ENCODE measurements at regions not wholly inside any gene's neighbourhood (a gene's known extent, or its start where the extent isn't known, plus 50 kb on each side); places are given as distances from the start of the nearest gene placed in this dataset.

DNA sequence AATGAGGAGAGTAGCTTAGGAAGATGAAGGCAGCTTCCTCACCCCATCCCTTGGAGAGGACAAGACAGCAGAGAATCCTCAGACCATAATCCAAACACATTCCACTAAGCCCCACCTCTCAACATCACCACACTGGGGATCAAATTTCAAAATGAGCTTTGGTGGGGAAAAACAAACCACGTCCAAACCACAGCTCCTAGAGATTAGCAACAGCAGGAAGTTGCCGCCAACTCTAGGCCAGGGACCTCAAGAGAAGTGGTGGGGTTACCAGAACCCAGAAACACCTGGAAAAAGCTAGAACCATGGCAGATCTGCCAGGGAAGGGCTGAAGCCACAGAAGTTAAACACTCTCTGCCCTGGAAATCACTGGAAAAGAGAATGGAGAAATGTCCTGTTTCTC is 571.6 kb downstream of the HS3ST4 start:
- Histone ChIP-seq H3K27ac (ENCODE audit: low read depth, low read length) (no peak overlapping the region), H3K27me3 (ENCODE audit: insufficient read depth, low read length, poor library complexity, severe bottlenecking) (no peaks in the 10 kb centered on the region), H3K9me3 (ENCODE audit: low read length) (no peaks in the 10 kb centered on the region), H3K4me3 (ENCODE audit: low read length) (no peak overlapping the region), H3K4me1 (ENCODE audit: insufficient read depth, low read length) (no peaks in the 10 kb centered on the region), H3K36me3 (ENCODE audit: insufficient read depth, low read length) (no peaks in the 10 kb centered on the region)
- no peak for DNase-seq
- Mint-ChIP-seq H3K4me3 (peak overlapping the region in 1 of 7 donors; percentile 13), H3K9me3 (peaks cover 0 to 2% (median 0%) of the 10 kb centered on the region in 5 donors), H3K4me1 (peaks cover 2 to 6% (median 3%) of the 10 kb centered on the region in 3 donors), H3K27ac (no peak overlapping the region), H3K27me3 (no peaks in the 10 kb centered on the region), H3K36me3 (peaks cover 0 to 8% (median 0%) of the 10 kb centered on the region in 3 donors)
- ChIA-PET POLR2A (no interaction called here), CTCF (no interaction called here)

DNA sequence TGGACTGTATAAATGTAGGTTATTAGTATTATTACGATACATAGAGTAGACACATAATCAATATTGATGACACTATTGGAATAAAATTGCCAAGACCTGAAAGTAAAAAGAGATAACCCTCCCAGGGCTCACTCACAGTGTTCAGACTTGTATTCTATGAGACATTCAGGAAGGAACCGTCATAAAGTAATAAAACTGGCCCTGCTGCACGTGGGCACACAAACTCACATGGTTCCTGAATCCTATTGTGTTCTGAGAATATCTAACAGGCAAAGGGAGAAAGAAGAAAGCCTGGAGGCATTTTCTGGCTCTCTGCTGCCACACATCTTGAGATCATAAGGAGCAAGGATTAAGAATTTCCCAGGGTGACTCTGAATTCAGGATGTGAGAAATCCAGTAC is 575.9 kb downstream of the HS3ST4 start:
- H3K9me3 ChIP-seq (ENCODE audit: low read length) = no peaks in the 10 kb centered on the region

DNA sequence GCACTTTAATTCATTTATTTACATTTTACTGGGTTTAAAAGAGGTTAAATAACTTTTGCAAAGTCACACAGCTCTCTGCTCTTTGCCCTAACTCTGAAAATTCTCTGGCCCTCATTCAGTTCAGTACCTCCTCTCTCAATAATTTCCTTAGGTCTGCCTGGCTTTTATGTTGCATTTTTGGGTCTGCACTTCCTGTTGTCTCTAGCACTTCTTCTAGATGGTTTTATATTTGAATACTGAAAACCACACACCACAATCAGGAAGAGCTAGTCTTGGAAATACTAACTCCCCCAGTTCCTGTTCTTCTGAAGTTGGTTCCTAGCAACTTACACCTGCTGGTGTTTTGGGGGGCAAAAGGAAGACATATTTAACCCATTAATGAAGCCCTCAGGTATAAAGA is 577.9 kb downstream of the HS3ST4 start:
- peak overlapping the region in 2 of 8 donors; percentile 8 to 93 for H3K27ac Mint-ChIP-seq
- H3K27me3 Mint-ChIP-seq = no peaks in the 10 kb centered on the region
- Histone ChIP-seq H3K36me3 (ENCODE audit: insufficient read depth, low read length) (no peaks in the 10 kb centered on the region), H3K9me3 (ENCODE audit: low read length) (no peaks in the 10 kb centered on the region), H3K27me3 (ENCODE audit: insufficient read depth, low read length, poor library complexity, severe bottlenecking) (no peaks in the 10 kb centered on the region), H3K27ac (ENCODE audit: low read depth, low read length) (no peak overlapping the region), H3K4me1 (ENCODE audit: insufficient read depth, low read length) (peaks cover 4% of the 10 kb centered on the region), H3K4me3 (ENCODE audit: low read length) (no peak overlapping the region)
- peaks cover 0 to 2% (median 0%) of the 10 kb centered on the region in 5 donors for H3K9me3 Mint-ChIP-seq
- peak overlapping the region in 2 of 7 donors; percentile 1 to 16 for H3K4me3 Mint-ChIP-seq
- peaks cover 12 to 22% (median 18%) of the 10 kb centered on the region in 3 donors for H3K4me1 Mint-ChIP-seq
- ChIA-PET CTCF (no interaction called here), POLR2A (no interaction called here)
- H3K36me3 Mint-ChIP-seq = peaks cover 0 to 7% (median 0%) of the 10 kb centered on the region in 3 donors
- peak in 1 of 5 donors; percentile 8 for DNase-seq

More for the DNA sequence above, 575.9 kb downstream of the HS3ST4 start:
- peaks cover 12 to 22% (median 18%) of the 10 kb centered on the region in 3 donors for H3K4me1 Mint-ChIP-seq
- H3K27me3 Mint-ChIP-seq = no peaks in the 10 kb centered on the region
- Histone ChIP-seq H3K36me3 (ENCODE audit: insufficient read depth, low read length) (no peaks in the 10 kb centered on the region), H3K4me1 (ENCODE audit: insufficient read depth, low read length) (peaks cover 4% of the 10 kb centered on the region), H3K4me3 (ENCODE audit: low read length) (no peak overlapping the region), H3K27ac (ENCODE audit: low read depth, low read length) (no peak overlapping the region), H3K27me3 (ENCODE audit: insufficient read depth, low read length, poor library complexity, severe bottlenecking) (no peaks in the 10 kb centered on the region)
- no peak overlapping the region for H3K4me3 Mint-ChIP-seq
- CTCF ChIA-PET = no interaction called here
- DNase-seq = no peak
- H3K27ac Mint-ChIP-seq = no peak overlapping the region
- POLR2A ChIA-PET = no interaction called here
- H3K36me3 Mint-ChIP-seq = peaks cover 0 to 8% (median 0%) of the 10 kb centered on the region in 3 donors
- H3K9me3 Mint-ChIP-seq = peaks cover 0 to 2% (median 0%) of the 10 kb centered on the region in 5 donors

DNA sequence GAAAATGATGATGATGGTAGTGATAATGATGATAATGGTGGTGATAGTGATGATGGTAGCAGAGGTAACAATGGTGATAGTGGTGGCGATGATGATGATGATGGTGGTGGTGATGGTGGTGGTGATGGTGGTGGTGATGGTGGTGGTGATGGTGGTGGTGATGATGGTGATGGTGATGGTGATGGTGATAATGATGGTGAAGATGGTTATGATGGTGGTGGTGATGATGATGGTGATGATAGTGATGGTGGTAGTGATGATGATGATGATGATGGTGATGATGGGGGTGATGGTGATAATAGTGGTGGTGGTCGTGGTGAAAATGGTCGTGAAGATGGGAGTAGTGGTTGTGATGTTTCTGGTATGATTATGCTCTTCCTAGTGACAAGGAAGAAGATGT is 581.8 kb downstream of the HS3ST4 start:
- H3K27ac ChIP-seq (ENCODE audit: low read depth, low read length) = no peak overlapping the region
- H3K4me1 ChIP-seq (ENCODE audit: insufficient read depth, low read length) = peaks cover 4% of the 10 kb centered on the region
- no peak overlapping the region for H3K27ac Mint-ChIP-seq
- no peak overlapping the region for H3K4me3 ChIP-seq (ENCODE audit: low read length)
- no peaks in the 10 kb centered on the region for H3K27me3 Mint-ChIP-seq
- peaks cover 0 to 8% (median 0%) of the 10 kb centered on the region in 5 donors for H3K9me3 Mint-ChIP-seq
- H3K4me3 Mint-ChIP-seq = no peak overlapping the region
- no peaks in the 10 kb centered on the region for H3K36me3 Mint-ChIP-seq
- DNase-seq = no peak
- ChIA-PET POLR2A (no interaction called here), CTCF (no interaction called here)
- peaks cover 12 to 22% (median 18%) of the 10 kb centered on the region in 3 donors for H3K4me1 Mint-ChIP-seq
- no peaks in the 10 kb centered on the region for H3K9me3 ChIP-seq (ENCODE audit: low read length)
- H3K36me3 ChIP-seq (ENCODE audit: insufficient read depth, low read length) = no peaks in the 10 kb centered on the region
- no peaks in the 10 kb centered on the region for H3K27me3 ChIP-seq (ENCODE audit: insufficient read depth, low read length, poor library complexity, severe bottlenecking)

DNA sequence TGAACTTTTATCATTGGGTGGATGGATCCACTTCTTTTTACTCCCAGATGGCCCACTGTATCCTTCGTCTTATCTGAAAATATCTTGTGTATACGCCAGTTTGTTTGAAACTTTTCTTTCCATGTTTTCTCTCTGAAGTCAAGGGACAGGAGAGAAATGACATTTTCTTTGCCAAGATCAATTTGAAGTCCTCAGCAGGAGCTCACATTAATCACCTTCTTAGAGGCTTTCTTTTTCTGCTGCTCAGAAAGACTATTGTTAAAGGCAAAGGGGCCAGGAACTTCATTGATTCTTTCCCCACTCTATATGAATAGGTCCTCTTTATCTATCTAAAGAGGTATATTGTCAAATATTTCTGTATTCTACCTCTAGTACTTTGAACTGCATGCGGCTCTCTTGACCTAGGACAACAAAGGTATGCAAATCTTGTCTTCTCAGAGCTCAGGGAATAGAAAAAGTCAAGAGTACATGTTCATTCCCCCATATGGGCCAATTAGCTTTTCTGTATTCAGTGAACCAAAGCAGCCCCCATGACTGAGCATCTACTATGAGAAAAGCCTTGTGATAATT is 583.3 kb downstream of the HS3ST4 start:
- H3K4me1 Mint-ChIP-seq = peaks cover 3 to 9% (median 8%) of the 10 kb centered on the region in 3 donors
- ChIA-PET POLR2A (no interaction called here), CTCF (no interaction called here)
- H3K27ac Mint-ChIP-seq = no peak overlapping the region
- Histone ChIP-seq H3K9me3 (ENCODE audit: low read length) (no peaks in the 10 kb centered on the region), H3K4me3 (ENCODE audit: low read length) (no peak overlapping the region), H3K36me3 (ENCODE audit: insufficient read depth, low read length) (no peaks in the 10 kb centered on the region), H3K4me1 (ENCODE audit: insufficient read depth, low read length) (no peaks in the 10 kb centered on the region), H3K27ac (ENCODE audit: low read depth, low read length) (no peak overlapping the region), H3K27me3 (ENCODE audit: insufficient read depth, low read length, poor library complexity, severe bottlenecking) (no peaks in the 10 kb centered on the region)
- no peak for DNase-seq
- H3K36me3 Mint-ChIP-seq = no peaks in the 10 kb centered on the region
- H3K4me3 Mint-ChIP-seq = no peak overlapping the region
- peaks cover 0 to 9% (median 0%) of the 10 kb centered on the region in 5 donors for H3K9me3 Mint-ChIP-seq
- H3K27me3 Mint-ChIP-seq = no peaks in the 10 kb centered on the region

DNA sequence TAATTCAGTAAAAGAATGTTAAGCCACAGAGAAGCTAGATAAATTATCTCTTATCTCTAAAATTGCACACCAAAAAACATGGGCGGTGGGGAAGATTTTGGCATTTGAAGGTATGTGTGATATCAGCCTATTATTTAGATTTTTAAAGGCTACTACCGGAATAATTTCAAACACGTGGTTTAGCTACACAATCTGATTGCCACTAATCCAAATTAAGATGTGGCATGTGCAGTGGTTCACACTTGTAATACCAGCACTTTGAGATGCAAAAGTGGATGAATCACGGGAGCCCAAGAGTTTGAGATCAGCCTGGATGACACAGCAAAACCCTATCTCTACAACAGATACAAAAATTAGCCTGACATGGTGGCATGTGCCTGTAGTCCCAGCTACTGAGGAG is 584.5 kb downstream of the HS3ST4 start:
- POLR2A ChIA-PET = no interaction called here
- CTCF ChIA-PET = no interaction called here
- H3K4me3 ChIP-seq (ENCODE audit: low read length) = no peak overlapping the region
- no peak for DNase-seq
- H3K27ac ChIP-seq (ENCODE audit: low read depth, low read length) = no peak overlapping the region
- no peaks in the 10 kb centered on the region for H3K27me3 ChIP-seq (ENCODE audit: insufficient read depth, low read length, poor library complexity, severe bottlenecking)
- no peak overlapping the region for H3K27ac Mint-ChIP-seq
- peaks cover 0 to 9% (median 0%) of the 10 kb centered on the region in 5 donors for H3K9me3 Mint-ChIP-seq
- no peaks in the 10 kb centered on the region for H3K36me3 Mint-ChIP-seq
- H3K36me3 ChIP-seq (ENCODE audit: insufficient read depth, low read length) = no peaks in the 10 kb centered on the region
- H3K4me1 ChIP-seq (ENCODE audit: insufficient read depth, low read length) = no peaks in the 10 kb centered on the region
- no peak overlapping the region for H3K4me3 Mint-ChIP-seq
- no peaks in the 10 kb centered on the region for H3K9me3 ChIP-seq (ENCODE audit: low read length)
- peaks cover 0 to under 1% (median 0%) of the 10 kb centered on the region in 3 donors for H3K4me1 Mint-ChIP-seq
- peaks cover 0 to 3% of the 10 kb centered on the region in 2 donors for H3K27me3 Mint-ChIP-seq

DNA sequence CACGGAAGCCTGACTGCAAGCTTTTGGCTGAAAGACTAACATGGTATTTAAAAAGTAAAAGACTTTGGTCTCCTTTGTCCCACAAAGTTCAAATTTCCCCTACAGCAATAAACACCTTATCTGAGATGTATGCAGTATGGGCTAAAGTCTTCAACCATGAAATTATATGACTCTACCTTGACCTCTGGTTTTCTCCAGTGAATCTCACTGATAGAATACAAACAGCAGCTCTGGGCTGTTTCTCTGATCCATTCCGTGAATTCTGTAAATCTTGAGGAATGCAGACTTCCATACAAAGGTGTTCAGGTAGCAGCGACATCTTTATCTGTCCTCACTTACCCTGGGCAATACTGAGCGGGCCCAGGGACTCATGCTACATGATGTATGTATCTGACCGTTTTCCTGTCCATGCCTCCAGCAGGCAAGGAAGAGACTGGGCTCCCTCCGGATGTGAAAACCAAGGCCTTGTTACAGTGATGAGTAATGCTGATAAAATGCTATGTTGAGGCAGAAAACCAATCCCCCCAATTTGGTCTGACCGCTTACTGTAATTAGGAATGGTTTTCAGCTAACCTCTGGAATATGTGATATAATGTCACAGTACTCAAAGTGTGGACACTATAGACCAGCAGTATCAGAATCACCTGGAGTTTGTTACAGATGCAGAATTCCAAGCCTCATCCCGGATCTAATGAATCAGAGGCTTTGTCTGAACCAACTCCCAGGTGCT is 589.8 kb downstream of the HS3ST4 start:
- ChIA-PET CTCF (no interaction called here), POLR2A (no interaction called here)
- H3K27ac Mint-ChIP-seq = no peak overlapping the region
- H3K36me3 Mint-ChIP-seq = no peaks in the 10 kb centered on the region
- no peaks in the 10 kb centered on the region for H3K4me1 Mint-ChIP-seq
- no peaks in the 10 kb centered on the region for H3K4me1 ChIP-seq (ENCODE audit: insufficient read depth, low read length)
- H3K4me3 Mint-ChIP-seq = no peak overlapping the region
- DNase-seq = no peak
- no peaks in the 10 kb centered on the region for H3K9me3 ChIP-seq (ENCODE audit: low read length)
- no peaks in the 10 kb centered on the region for H3K27me3 ChIP-seq (ENCODE audit: insufficient read depth, low read length, poor library complexity, severe bottlenecking)
- H3K4me3 ChIP-seq (ENCODE audit: low read length) = no peak overlapping the region
- no peak overlapping the region for H3K27ac ChIP-seq (ENCODE audit: low read depth, low read length)
- H3K9me3 Mint-ChIP-seq = peaks cover 0 to 9% (median 3%) of the 10 kb centered on the region in 5 donors
- no peaks in the 10 kb centered on the region for H3K36me3 ChIP-seq (ENCODE audit: insufficient read depth, low read length)
- H3K27me3 Mint-ChIP-seq = peaks cover 0 to 3% of the 10 kb centered on the region in 2 donors

DNA sequence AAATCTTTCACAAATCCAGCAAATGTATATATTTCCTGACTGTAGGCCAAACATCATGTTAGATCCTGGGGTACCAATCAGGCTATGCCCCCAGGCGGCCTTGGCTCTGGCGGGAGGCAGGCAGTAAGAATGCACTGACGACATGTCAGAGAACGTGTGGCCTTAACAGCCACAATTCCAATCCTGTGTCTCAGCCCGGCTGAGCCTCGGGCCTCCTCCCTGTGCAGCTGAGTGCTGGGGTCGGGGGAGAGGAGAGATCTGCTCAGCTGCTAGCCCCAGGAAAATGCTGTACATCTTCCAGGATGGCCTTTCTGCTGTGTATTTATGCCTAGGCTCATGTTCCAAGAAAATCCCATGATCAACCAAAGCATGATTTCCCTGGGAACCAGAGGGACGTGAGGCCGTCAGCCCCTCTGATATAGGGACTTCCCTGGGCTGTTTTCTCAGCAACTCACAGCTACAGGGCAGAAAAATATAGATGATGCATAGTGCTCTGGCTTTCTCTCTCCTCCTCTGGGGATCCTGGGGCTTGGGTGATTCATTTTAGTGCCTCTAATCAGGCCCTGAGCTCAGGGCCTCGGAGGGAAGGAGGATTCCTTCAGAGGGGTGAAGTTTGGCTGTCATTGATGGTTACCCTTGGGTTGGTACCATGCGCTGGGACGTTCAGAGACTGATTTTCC is 604.0 kb downstream of the HS3ST4 start:
- no peaks in the 10 kb centered on the region for H3K4me1 ChIP-seq (ENCODE audit: insufficient read depth, low read length)
- no peaks in the 10 kb centered on the region for H3K27me3 ChIP-seq (ENCODE audit: insufficient read depth, low read length, poor library complexity, severe bottlenecking)
- Mint-ChIP-seq H3K27ac (peak overlapping the region in 1 of 8 donors; percentile 4), H3K27me3 (peaks cover 5 to 7% of the 10 kb centered on the region in 2 donors), H3K36me3 (peaks cover 0 to 3% (median 0%) of the 10 kb centered on the region in 3 donors), H3K4me3 (peak overlapping the region in 1 of 7 donors; percentile 14), H3K9me3 (peaks cover 0 to 2% (median 0%) of the 10 kb centered on the region in 5 donors), H3K4me1 (no peaks in the 10 kb centered on the region)
- no peaks in the 10 kb centered on the region for H3K36me3 ChIP-seq (ENCODE audit: insufficient read depth, low read length)
- DNase-seq = no peak
- no peak overlapping the region for H3K4me3 ChIP-seq (ENCODE audit: low read length)
- ChIA-PET CTCF (no interaction called here), POLR2A (no interaction called here)
- no peak overlapping the region for H3K27ac ChIP-seq (ENCODE audit: low read depth, low read length)
- no peaks in the 10 kb centered on the region for H3K9me3 ChIP-seq (ENCODE audit: low read length)

Measured in CD8-positive, alpha-beta memory T cell (primary cell).